Stimulated activated CD4-positive, alpha-beta T cell treated with anti-CD3 and anti-CD28 coated beads, Interleukin-4, amount 100 ng/mL, for 48 hours (primary cell): ENCODE measurements at regions not wholly inside any gene's neighbourhood (a gene's known extent, or its start where the extent isn't known, plus 50 kb on each side); places are given as distances from the start of the nearest gene placed in this dataset.

Experiments
- DNase-seq, 2 donors: peaks; one replicate each; pipeline ENCODE4 v3.0.0-alpha.2; 2020; ENCODE audit warnings: low read depth in 2 of 2

- no peak for DNase-seq
Measured at GRCh38 chr3:159817126-159817525, 171.5 kb upstream of the IL12A start.

- no peak for DNase-seq
Measured at GRCh38 chr3:159817571-159817970, 171.1 kb upstream of the IL12A start.

GRCh38 chr3:159818399-159818798 lies 170.2 kb upstream of the IL12A start:
- no peak for DNase-seq

- DNase-seq: no peak
Measured at GRCh38 chr3:159818997-159819500, 169.6 kb upstream of the IL12A start.

- DNase-seq: no peak
Measured at GRCh38 chr3:159819676-159820075, 169.0 kb upstream of the IL12A start.

- no peak for DNase-seq
Measured at GRCh38 chr3:159821110-159821509, 167.5 kb upstream of the IL12A start.

GRCh38 chr3:159821736-159822135 lies 166.9 kb upstream of the IL12A start:
- no peak for DNase-seq

GRCh38 chr3:159823780-159824179 lies 164.9 kb upstream of the IL12A start:
- DNase-seq: no peak

GRCh38 chr3:159824333-159824732 lies 164.3 kb upstream of the IL12A start:
- no peak for DNase-seq

GRCh38 chr3:159825216-159825854 lies 163.3 kb upstream of the IL12A start:
- no peak for DNase-seq

GRCh38 chr3:159828542-159828943 lies 160.1 kb upstream of the IL12A start:
- no peak for DNase-seq

- no peak for DNase-seq
Measured at GRCh38 chr3:159829056-159829455, 159.6 kb upstream of the IL12A start.

- no peak for DNase-seq
Measured at GRCh38 chr3:159829539-159830227, 159.0 kb upstream of the IL12A start.

- no peak for DNase-seq
Measured at GRCh38 chr3:159830523-159831154, 158.0 kb upstream of the IL12A start.

- no peak for DNase-seq
Measured at GRCh38 chr3:159831466-159831865, 157.2 kb upstream of the IL12A start.

GRCh38 chr3:159832024-159832423 lies 156.6 kb upstream of the IL12A start:
- no peak for DNase-seq

- DNase-seq: no peak
Measured at GRCh38 chr3:159835126-159835525, 153.5 kb upstream of the IL12A start.

GRCh38 chr3:159837725-159838124 lies 150.9 kb upstream of the IL12A start:
- DNase-seq: no peak

GRCh38 chr3:159838938-159839337 lies 149.7 kb upstream of the IL12A start:
- no peak for DNase-seq

GRCh38 chr3:159839561-159840379 lies 148.9 kb upstream of the IL12A start, which contains the start of gene SCHIP1:
Gene SCHIP1 (plus strand): TSS chr3:159839861.
- no peak for DNase-seq

GRCh38 chr3:159840703-159841299 lies 147.8 kb upstream of the IL12A start:
- no peak for DNase-seq

GRCh38 chr3:159841766-159842165 lies 146.9 kb upstream of the IL12A start:
- DNase-seq: no peak
